GM12878 (cell line): ENCODE measurements at regions not wholly inside any gene's neighbourhood (a gene's known extent, or its start where the extent isn't known, plus 50 kb on each side); places are given as distances from the start of the nearest gene placed in this dataset.

Experiments
- NBN ChIP-seq: fragments of 450-650 bp; IDR thresholded peaks from 2 replicates; pipeline ENCODE4 v1.6.1; 2016
- RAD51 ChIP-seq: fragments of 450-650 bp; IDR thresholded peaks from 2 replicates; pipeline ENCODE4 v1.6.1; 2016; ENCODE audit warnings: moderate library complexity, mild to moderate bottlenecking, inconsistent platforms
- TF ChIP-seq, protein P1 (sequence below): fragments of 450-650 bp; IDR thresholded peaks from 2 replicates; pipeline ENCODE4 v1.6.1; 2017; ENCODE audit warnings: mild to moderate bottlenecking, moderate library complexity
- TF ChIP-seq, protein P2 (sequence below): fragments of 450-650 bp; IDR thresholded peaks from 2 replicates; pipeline ENCODE4 v1.6.1; 2016; ENCODE audit warnings: mild to moderate bottlenecking, moderate library complexity, borderline replicate concordance
- TF ChIP-seq, protein P3 (sequence below): IDR thresholded peaks from 2 replicates; pipeline ENCODE4 v1.6.1; 2012; ENCODE audit warnings: low read depth, low read length, improper control_type of control experiment

DNA sequence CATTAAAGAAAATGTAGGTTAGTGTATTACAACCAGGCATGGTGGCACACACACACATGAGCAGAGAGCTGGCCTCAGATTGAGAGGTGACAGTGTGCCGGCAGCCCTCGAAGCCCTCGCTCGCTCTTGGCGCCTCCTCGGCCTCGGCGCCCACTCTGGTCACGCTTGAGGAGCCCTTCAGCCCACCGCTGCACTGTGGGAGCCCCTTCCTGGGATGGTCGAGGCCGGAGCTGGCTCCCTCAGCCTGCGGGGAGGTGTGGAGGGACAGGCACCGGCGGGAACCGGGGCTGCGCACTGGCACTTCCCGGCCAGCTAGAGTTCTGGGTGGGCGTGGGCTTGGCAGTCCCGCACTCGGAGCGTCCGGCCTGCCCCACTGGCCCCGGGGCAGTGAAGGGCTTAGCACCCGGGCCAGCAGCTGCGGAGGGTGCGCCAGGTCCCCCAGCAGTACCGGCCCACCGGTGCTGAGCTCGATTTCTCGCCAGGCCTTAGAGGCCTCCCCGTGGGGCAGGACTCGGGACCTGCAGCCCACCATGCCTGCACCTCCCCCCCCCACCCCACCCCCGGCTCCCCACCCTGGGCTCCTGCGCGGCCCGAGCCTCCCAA, 80.4 kb upstream of the TMEM158 start (continued):
- TF ChIP-seq, protein P1, sequence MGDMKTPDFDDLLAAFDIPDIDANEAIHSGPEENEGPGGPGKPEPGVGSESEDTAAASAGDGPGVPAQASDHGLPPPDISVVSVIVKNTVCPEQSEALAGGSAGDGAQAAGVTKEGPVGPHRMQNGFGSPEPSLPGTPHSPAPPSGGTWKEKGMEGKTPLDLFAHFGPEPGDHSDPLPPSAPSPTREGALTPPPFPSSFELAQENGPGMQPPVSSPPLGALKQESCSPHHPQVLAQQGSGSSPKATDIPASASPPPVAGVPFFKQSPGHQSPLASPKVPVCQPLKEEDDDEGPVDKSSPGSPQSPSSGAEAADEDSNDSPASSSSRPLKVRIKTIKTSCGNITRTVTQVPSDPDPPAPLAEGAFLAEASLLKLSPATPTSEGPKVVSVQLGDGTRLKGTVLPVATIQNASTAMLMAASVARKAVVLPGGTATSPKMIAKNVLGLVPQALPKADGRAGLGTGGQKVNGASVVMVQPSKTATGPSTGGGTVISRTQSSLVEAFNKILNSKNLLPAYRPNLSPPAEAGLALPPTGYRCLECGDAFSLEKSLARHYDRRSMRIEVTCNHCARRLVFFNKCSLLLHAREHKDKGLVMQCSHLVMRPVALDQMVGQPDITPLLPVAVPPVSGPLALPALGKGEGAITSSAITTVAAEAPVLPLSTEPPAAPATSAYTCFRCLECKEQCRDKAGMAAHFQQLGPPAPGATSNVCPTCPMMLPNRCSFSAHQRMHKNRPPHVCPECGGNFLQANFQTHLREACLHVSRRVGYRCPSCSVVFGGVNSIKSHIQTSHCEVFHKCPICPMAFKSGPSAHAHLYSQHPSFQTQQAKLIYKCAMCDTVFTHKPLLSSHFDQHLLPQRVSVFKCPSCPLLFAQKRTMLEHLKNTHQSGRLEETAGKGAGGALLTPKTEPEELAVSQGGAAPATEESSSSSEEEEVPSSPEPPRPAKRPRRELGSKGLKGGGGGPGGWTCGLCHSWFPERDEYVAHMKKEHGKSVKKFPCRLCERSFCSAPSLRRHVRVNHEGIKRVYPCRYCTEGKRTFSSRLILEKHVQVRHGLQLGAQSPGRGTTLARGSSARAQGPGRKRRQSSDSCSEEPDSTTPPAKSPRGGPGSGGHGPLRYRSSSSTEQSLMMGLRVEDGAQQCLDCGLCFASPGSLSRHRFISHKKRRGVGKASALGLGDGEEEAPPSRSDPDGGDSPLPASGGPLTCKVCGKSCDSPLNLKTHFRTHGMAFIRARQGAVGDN, result no peak
- TF ChIP-seq, protein P2, sequence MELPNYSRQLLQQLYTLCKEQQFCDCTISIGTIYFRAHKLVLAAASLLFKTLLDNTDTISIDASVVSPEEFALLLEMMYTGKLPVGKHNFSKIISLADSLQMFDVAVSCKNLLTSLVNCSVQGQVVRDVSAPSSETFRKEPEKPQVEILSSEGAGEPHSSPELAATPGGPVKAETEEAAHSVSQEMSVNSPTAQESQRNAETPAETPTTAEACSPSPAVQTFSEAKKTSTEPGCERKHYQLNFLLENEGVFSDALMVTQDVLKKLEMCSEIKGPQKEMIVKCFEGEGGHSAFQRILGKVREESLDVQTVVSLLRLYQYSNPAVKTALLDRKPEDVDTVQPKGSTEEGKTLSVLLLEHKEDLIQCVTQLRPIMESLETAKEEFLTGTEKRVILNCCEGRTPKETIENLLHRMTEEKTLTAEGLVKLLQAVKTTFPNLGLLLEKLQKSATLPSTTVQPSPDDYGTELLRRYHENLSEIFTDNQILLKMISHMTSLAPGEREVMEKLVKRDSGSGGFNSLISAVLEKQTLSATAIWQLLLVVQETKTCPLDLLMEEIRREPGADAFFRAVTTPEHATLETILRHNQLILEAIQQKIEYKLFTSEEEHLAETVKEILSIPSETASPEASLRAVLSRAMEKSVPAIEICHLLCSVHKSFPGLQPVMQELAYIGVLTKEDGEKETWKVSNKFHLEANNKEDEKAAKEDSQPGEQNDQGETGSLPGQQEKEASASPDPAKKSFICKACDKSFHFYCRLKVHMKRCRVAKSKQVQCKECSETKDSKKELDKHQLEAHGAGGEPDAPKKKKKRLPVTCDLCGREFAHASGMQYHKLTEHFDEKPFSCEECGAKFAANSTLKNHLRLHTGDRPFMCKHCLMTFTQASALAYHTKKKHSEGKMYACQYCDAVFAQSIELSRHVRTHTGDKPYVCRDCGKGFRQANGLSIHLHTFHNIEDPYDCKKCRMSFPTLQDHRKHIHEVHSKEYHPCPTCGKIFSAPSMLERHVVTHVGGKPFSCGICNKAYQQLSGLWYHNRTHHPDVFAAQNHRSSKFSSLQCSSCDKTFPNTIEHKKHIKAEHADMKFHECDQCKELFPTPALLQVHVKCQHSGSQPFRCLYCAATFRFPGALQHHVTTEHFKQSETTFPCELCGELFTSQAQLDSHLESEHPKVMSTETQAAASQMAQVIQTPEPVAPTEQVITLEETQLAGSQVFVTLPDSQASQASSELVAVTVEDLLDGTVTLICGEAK, result no peak
- TF ChIP-seq RAD51 (no peak), NBN (no peak)
- TF ChIP-seq, protein P3, sequence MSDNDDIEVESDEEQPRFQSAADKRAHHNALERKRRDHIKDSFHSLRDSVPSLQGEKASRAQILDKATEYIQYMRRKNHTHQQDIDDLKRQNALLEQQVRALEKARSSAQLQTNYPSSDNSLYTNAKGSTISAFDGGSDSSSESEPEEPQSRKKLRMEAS, result no peak
